ENCODE measurements at regions not wholly inside any gene's neighbourhood (a gene's known extent, or its start where the extent isn't known, plus 50 kb on each side); places are given as distances from the start of the nearest gene placed in this dataset.

GRCh38 chr10:78309536-78310237 is 276.0 kb downstream of the RPS24 start:
- DNase-seq (no peak), ATAC-seq (no peak)
- H3K4me1 ChIP-seq = peaks cover 0 to 8% (median 0%) of the 10 kb centered on the region in 9 donors
- peaks cover 0 to 4% (median 0%) of the 10 kb centered on the region in 11 donors for H3K9me3 ChIP-seq
- H3K36me3 ChIP-seq = no peaks in the 10 kb centered on the region
- H3K4me3 ChIP-seq = no peak overlapping the region
- intact Hi-C loops (cut with DNase I) = loop anchor here in 9 of 10 donors (10.0 kb wide), 5 partner anchors 255 to 885 kb away; no protein-coding TSS in a partner anchor
- H3K27me3 ChIP-seq = no peaks in the 10 kb centered on the region
- TF ChIP-seq, protein P1, sequence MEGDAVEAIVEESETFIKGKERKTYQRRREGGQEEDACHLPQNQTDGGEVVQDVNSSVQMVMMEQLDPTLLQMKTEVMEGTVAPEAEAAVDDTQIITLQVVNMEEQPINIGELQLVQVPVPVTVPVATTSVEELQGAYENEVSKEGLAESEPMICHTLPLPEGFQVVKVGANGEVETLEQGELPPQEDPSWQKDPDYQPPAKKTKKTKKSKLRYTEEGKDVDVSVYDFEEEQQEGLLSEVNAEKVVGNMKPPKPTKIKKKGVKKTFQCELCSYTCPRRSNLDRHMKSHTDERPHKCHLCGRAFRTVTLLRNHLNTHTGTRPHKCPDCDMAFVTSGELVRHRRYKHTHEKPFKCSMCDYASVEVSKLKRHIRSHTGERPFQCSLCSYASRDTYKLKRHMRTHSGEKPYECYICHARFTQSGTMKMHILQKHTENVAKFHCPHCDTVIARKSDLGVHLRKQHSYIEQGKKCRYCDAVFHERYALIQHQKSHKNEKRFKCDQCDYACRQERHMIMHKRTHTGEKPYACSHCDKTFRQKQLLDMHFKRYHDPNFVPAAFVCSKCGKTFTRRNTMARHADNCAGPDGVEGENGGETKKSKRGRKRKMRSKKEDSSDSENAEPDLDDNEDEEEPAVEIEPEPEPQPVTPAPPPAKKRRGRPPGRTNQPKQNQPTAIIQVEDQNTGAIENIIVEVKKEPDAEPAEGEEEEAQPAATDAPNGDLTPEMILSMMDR (IDR thresholded peaks at IDR 0.05) = no peak
- no peak overlapping the region for H3K27ac ChIP-seq
- 92 to 96% methylated on average over 15 of the region's 15 CpGs for WGBS, 2 donors

DNA sequence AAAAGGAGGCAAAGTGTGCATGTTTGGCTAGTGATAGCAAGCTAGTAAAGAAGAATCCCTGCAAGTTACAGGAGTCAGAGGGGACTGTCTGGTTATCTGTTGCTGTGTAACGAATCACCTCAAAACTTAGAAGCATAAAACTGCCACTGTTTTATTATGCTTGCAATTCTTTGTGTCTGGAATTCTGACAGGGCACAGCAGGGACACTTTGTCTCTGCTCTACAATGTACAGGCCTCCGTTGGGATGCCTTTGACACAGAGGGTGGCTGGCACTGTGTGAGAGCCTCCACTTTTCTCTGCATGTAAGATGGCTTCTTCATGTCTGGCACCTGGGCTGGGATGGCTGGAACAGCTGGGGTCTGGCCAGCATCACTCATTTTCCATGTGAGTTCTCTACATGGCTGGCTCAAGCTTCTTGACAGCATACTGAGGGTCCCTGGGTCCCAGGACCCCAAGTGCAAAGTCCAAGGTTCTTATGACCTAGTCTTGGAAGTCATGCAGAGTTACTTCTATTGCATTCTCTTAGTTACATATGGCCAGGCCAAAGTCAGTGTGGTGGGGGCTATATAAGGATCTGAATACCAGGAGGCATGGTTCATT is 276.9 kb downstream of the RPS24 start:
- intact Hi-C loops (cut with DNase I) = loop anchor here in 1 of 10 donors (10.0 kb wide), 1 partner anchor 344 kb away; no protein-coding TSS in a partner anchor
- DNase-seq = no peak
- Histone ChIP-seq H3K36me3 (no peaks in the 10 kb centered on the region), H3K27me3 (no peaks in the 10 kb centered on the region), H3K27ac (no peak overlapping the region), H3K4me1 (peaks cover 0 to 8% (median 0%) of the 10 kb centered on the region in 9 donors), H3K9me3 (peaks cover 0 to 7% (median 0%) of the 10 kb centered on the region in 11 donors), H3K4me3 (no peak overlapping the region)
- no peak for ATAC-seq
- WGBS, 2 donors = 79 to 82% methylated on average over 2 of the region's 2 CpGs
- TF ChIP-seq, protein P1 (IDR thresholded peaks at IDR 0.05) = no peak

- intact Hi-C loops (cut with DNase I) = loop anchor here in 1 of 10 donors (10.0 kb wide), 1 partner anchor 342 kb away; no protein-coding TSS in a partner anchor
- H3K36me3 ChIP-seq = no peaks in the 10 kb centered on the region
- DNase-seq (no peak), ATAC-seq (peak in 7 of 8 donors; percentile 37 to 86 (median 65))
- H3K4me1 ChIP-seq = peaks cover 2 to 24% (median 13%) of the 10 kb centered on the region in 9 donors
- 71 to 75% methylated on average over 9 of the region's 9 CpGs for WGBS, 2 donors
- H3K27me3 ChIP-seq = no peaks in the 10 kb centered on the region
- H3K27ac ChIP-seq = peak overlapping the region in 4 of 10 donors; percentile 1 to 48 (median 46)
- no peak overlapping the region for H3K4me3 ChIP-seq
- TF ChIP-seq, protein P1 (IDR thresholded peaks at IDR 0.05) = no peak
- H3K9me3 ChIP-seq = peaks cover 0 to 7% (median 0%) of the 10 kb centered on the region in 11 donors
Measured at GRCh38 chr10:78312197-78313047, 278.8 kb downstream of the RPS24 start.

GRCh38 chr10:78313048-78313381 is 279.4 kb downstream of the RPS24 start:
- Histone ChIP-seq H3K4me3 (no peak overlapping the region), H3K36me3 (no peaks in the 10 kb centered on the region), H3K9me3 (peaks cover 0 to 6% (median 0%) of the 10 kb centered on the region in 11 donors), H3K27me3 (no peaks in the 10 kb centered on the region), H3K4me1 (peaks cover 2 to 25% (median 13%) of the 10 kb centered on the region in 9 donors), H3K27ac (peak overlapping the region in 3 of 10 donors; percentile 1 to 47 (median 46))
- ATAC-seq (no peak), DNase-seq (no peak)
- TF ChIP-seq, protein P1 (IDR thresholded peaks at IDR 0.05) = no peak
- 57 to 69% methylated on average over 3 of the region's 3 CpGs for WGBS, 2 donors
- intact Hi-C loops (cut with DNase I) = loop anchor here in 1 of 10 donors (10.0 kb wide), 1 partner anchor 342 kb away; no protein-coding TSS in a partner anchor
